Keratinocyte (primary cell): ENCODE measurements at regions not wholly inside any gene's neighbourhood (a gene's known extent, or its start where the extent isn't known, plus 50 kb on each side); places are given as distances from the start of the nearest gene placed in this dataset.

ENCODE experiments used
- EZH2 ChIP-seq: IDR thresholded peaks from one replicate; pipeline ENCODE4 v1.6.1; 2012; ENCODE audit warnings: inconsistent platforms, mild to moderate bottlenecking, low read length, moderate library complexity
- TF ChIP-seq, protein P1 (sequence below), 3 experiments: IDR thresholded peaks in 1 of 3; conservative IDR thresholded peaks in 1 of 3; optimal IDR thresholded peaks in 1 of 3; 2 replicates in 2 of 3; 3 replicates in 1 of 3; pipeline versions ENCODE3 to v1.5.1; 2011; ENCODE audit warnings: low read length in 3 of 3, mild to moderate bottlenecking in 3 of 3, moderate library complexity in 2 of 3, control low read depth in 1 of 3, inconsistent platforms in 1 of 3; ENCODE audit not compliant: insufficient read depth in 2 of 3; ENCODE audit errors: extremely low read depth in 1 of 3

DNA sequence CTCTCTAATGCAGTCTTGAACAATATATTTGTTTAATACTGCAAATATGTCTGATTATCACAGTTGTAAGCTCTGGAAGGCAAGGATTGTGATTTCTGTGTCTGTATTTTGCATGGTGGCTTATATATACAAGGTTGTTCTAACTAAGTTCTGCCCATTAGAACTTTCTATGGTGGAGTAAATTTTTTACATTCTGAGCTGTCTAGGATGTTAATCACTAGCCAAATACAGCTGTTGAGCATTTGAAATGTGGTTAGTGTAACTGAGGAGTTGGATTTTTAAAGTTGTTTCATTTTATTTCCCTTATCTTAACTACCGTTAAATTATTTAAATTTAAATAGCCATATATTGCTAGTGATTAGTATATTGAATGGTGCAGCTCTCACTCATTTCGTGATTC, 64.3 kb upstream of the DMRTA1 start:
- TF ChIP-seq, protein P1, sequence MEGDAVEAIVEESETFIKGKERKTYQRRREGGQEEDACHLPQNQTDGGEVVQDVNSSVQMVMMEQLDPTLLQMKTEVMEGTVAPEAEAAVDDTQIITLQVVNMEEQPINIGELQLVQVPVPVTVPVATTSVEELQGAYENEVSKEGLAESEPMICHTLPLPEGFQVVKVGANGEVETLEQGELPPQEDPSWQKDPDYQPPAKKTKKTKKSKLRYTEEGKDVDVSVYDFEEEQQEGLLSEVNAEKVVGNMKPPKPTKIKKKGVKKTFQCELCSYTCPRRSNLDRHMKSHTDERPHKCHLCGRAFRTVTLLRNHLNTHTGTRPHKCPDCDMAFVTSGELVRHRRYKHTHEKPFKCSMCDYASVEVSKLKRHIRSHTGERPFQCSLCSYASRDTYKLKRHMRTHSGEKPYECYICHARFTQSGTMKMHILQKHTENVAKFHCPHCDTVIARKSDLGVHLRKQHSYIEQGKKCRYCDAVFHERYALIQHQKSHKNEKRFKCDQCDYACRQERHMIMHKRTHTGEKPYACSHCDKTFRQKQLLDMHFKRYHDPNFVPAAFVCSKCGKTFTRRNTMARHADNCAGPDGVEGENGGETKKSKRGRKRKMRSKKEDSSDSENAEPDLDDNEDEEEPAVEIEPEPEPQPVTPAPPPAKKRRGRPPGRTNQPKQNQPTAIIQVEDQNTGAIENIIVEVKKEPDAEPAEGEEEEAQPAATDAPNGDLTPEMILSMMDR (optimal IDR thresholded peaks at IDR 0.05 in 1 of 3, IDR thresholded peaks at IDR 0.05 in 1 of 3, conservative IDR thresholded peaks at IDR 0.05 in 1 of 3; ENCODE audit: extremely low read depth in 1 of 3, insufficient read depth in 2 of 3, low read length in 3 of 3): no peak
- no peak for TF ChIP-seq EZH2
